ENCODE measurements at regions not wholly inside any gene's neighbourhood (a gene's known extent, or its start where the extent isn't known, plus 50 kb on each side); places are given as distances from the start of the nearest gene placed in this dataset.

DNA sequence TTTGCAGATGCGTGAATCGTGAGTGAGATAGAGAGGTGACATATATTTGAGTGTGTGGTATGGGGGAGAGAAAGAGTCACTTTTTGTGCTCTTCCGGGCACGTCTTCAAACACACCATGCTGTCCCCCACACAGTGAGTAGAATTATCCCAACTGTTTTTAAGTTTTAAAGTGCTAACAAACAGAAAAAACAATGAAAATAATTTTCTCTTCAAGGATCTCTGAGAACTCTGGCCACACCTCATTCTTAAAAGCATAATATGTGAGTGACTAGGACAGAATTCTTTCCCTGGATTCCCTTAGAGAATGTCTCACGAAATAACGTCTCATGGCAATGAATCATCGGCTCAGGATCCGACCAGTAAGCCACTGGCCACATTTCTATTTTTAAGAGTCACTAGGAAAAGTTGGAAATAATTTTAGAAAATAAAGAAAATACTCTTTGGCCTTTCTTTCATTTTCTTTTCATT is 235.7 kb upstream of the ZNF217 start:
- TF ChIP-seq, protein P1, sequence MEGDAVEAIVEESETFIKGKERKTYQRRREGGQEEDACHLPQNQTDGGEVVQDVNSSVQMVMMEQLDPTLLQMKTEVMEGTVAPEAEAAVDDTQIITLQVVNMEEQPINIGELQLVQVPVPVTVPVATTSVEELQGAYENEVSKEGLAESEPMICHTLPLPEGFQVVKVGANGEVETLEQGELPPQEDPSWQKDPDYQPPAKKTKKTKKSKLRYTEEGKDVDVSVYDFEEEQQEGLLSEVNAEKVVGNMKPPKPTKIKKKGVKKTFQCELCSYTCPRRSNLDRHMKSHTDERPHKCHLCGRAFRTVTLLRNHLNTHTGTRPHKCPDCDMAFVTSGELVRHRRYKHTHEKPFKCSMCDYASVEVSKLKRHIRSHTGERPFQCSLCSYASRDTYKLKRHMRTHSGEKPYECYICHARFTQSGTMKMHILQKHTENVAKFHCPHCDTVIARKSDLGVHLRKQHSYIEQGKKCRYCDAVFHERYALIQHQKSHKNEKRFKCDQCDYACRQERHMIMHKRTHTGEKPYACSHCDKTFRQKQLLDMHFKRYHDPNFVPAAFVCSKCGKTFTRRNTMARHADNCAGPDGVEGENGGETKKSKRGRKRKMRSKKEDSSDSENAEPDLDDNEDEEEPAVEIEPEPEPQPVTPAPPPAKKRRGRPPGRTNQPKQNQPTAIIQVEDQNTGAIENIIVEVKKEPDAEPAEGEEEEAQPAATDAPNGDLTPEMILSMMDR (IDR thresholded peaks at IDR 0.05) = no peak
- no peak for TF ChIP-seq POLR2A (IDR thresholded peaks at IDR 0.05)

Measured in breast epithelium (tissue), 3 donors.